ENCODE measurements at regions not wholly inside any gene's neighbourhood (a gene's known extent, or its start where the extent isn't known, plus 50 kb on each side); places are given as distances from the start of the nearest gene placed in this dataset.
"Not testable (repeated sequence)": the region's sequence is repeated elsewhere in the genome, so short reads cannot be mapped to it uniquely, and the experiment has no call there.

DNA sequence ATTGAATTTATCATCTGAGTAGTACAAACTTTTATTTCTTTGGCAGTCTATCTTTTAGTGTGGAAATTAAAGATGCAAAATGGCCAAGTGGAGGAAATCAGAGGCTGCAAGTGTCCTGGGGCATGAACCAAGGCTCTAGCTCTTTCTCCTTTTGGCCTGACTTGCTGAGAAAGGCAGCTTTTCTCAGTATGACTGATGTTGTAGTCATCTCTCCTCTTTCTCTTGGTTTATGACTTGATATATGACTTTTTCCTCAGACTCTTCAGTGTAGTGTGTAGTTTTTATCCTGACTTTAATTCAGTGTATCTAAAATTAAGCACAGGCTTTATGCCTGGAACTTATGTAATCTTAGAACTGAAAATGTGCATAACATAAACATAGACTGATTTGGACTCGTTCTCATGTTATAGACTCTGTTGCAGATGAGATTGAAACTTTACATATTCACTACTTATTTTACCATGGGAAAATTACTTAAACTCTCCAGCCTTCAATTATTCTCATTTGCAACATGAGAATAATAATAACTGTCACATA lies 65.7 kb downstream of the SLITRK5 start:
- DNase-seq, result no peak

DNA sequence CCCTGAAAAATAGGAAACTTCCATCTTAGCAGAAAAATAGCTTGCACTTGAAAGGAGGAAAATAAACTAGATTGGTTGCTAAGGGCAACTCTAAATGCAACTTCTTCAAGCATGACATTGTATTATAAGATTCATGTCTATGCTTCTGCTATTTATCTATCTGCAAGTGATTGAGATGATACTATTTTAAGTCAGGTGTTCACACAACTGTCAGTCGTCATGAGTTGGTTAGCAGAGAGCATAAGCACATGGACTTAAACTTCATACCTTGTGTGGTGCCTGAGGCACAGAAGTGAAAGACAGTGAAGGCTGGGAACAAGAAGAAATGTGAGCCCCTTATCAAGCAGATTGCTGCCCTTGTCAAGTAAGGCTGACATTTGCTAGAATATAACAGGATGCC lies 82.9 kb downstream of the SLITRK5 start:
- DNase-seq, result no peak

DNA sequence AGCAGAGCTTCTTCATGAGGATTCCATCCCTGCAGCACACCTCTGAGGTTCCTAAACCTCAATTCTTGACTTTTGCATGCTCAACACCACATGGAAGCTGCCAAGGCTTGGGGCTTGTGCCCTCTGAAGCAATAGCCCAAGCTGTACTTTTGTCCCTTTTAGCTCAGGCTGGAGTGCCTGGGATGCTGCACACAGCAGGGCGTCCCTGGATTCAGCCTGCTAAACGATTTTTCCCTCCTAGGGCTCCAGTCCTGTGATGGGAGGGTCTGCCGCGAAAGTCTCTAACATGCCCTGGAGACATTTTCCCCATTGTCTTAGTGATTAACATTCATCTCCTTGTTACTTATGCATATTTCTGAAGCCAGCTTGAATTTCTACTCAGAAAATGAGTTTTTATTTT lies 98.3 kb downstream of the SLITRK5 start:
- DNase-seq, result no peak

DNA sequence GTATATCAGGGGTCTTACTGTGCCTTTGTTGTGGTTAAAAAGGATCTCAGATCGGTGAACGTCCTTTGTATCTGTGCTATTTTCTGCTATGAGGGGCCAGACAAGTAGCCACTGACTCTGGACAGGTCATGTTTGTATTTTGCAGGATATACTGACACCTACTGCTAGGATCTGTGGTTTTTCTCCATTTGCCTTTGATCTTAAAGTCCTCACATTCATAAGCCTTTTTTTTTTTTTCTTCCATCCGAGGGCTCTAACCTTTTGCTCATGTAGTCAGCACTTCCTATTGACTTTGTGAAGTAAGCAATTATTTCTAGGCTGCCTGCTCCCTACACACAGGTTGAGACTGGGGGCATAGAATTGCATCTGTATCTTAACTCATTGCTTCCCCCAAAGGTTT lies 106.2 kb downstream of the SLITRK5 start:
- no peak for DNase-seq

DNA sequence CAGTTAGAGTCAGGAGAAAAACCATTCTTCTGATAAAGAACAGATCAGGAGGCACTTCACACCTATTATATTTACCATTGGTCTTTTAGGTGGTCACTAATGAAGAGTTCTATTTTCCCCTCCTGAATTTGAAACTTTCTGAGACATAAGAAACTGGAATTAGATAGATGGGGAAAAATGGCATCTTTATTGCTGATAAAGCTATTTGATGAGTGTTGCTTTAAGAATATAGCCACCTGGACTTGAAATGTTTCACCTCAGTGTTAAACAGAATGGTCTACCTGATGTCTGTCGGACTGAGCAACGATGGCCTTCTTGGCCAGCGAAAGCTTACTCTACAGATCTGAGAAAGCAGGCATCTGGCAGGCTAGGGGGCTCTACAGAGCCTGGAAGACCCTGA lies 107.0 kb downstream of the SLITRK5 start:
- no peak for DNase-seq

DNA sequence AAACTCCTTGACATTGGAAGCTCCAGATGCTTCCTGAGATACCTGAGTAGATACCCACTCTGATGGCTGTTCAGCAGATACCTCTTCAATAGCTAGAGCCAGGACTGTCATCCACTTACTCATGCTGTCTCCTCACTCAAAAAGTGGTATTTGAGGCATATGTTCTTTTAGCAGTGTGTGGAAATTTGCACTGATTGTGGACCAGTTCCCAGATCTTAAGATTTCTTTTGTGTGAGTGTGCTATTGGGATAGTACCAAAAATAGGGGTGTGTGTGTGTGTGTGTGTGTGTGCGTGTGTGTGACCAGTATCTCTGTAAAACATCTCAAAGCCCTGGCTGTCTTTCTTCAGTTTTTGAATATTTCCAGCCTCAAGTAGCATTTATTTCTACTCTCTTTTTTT lies 108.3 kb downstream of the SLITRK5 start:
- no peak for DNase-seq

DNA sequence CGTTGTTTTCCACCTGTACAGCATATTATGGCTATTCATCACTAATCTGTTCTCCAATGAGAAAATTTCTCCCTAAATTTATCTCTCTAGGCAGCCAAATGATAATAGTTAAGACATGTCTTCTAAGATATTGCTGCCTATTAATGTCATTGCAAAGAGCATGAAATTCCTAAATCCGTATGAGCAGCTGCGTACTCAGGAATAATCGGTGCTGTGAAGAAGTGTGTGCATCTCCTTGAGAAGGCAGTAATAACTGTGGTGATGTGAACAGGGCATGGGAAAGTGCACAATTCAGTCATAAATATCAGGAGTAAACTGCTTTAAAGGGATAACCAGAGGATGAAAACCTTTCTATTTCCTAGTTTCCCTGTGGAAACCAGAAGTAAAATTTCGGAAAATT lies 112.2 kb downstream of the SLITRK5 start:
- DNase-seq, result no peak

DNA sequence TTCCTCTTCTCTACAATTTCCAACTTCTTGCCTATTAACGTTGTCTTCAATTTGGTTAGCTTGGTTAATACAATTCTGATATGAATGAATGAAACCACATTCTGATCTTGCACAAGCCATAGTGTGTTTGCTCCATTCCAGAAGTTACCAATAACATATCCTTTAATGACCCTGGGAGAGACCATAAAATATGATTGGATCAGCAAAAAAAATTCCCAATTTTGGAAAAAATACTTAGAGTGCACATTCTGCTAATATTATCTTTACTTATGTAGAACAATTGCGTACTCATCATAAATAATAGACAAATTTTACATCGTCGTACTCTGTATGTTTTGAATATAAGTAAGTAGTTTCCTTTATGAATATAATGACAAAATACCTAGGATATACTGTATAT lies 117.2 kb downstream of the SLITRK5 start:
- no peak for DNase-seq

DNA sequence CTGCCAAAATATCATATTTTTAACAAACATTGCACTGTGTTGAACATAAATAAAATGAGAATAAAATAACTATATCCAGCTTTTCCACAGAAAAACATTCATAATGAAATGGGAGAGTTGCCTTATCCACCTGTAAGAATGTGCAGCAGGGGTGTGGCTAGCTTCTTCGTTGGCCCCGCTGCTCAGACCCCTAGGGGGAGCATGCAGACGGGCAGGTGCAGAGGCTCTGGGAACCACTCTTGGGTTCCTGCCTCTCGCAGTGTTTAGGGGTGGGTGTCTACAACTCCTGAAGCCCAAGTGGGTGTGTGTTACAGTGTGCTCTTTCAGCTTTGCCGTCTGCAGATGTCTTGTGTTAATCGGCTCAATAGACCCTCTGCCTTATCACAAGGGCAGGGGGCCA lies 121.7 kb downstream of the SLITRK5 start:
- DNase-seq, result no peak

DNA sequence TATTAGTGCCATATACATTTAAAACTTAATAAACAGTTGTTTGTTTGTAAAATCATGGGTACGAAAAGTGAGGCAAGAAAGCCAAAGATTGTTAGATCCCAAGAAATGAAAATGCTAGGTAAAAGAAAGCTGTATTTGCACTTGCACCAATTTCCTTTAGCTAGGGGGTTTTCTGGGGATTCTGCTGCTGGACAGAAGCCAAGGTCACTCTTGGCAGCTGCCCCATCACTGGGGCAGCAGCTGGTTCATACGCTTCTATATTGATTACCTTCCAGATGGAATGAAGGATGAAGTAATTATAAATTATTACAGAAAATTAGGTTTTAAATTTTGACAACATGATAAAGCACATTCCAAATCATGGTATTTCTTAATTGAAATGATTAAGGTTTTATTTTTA lies 127.4 kb downstream of the SLITRK5 start:
- DNase-seq, result no peak

DNA sequence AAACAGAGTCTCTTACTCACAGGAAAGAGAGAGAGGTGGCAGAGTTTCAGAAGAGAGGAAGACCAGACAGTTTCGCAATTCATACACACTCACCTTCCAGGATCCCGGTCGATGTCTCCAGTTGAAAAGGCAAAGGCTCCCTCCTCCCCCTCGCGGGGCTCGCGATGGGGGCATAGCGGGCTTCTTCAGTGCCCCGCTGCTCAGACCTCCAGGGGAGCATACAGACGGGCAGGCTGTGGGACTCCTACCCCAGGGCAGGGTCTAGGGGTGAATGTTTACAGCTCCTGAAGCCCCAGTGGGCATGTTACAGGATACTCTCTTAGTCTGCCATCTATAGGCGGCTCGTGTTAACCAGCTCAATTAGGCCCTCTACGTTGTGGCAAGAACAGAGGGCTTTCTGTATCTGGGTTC lies 139.2 kb downstream of the SLITRK5 start:
- no peak for DNase-seq

DNA sequence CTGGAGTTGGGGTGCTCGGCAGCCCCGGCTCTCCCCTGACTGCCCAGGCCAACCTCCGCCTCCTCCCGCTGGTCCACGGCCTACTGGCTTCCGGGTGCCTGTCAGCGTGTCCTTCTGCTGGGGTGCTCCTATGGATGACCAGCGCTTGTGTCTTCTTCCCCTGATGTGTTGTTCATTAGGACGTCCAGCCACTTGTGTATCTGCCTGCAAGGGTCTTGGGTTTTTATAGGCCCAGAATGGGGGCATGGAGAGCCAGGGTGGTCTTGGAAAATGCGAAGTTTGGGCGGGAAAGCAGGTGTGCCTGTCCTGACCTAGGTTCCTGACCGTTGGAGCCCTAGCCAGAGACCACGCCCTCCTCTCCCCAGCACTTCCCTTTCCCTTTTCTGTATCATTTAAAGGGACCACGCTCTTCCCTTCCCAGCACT lies 139.8 kb downstream of the SLITRK5 start:
- DNase-seq, result no peak

DNA sequence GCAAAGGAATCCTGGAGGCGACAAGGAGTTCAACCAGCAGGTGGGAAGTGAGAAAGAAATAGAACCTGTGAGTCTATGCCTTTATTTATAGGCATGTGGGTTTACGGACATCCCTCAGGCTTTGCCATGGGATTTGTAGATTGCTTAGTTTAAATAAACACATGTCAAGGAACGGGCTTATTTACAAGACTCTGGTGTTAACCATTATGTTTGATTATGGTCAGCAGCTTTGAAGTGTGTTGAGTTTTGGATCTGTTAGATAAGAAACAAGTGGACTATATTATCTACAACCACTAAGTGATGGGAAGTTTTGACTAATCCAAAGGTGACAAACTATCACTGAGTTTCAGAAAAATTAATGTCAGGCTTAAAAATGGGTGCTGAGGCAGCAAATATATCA lies 143.2 kb downstream of the SLITRK5 start:
- no peak for DNase-seq

DNA sequence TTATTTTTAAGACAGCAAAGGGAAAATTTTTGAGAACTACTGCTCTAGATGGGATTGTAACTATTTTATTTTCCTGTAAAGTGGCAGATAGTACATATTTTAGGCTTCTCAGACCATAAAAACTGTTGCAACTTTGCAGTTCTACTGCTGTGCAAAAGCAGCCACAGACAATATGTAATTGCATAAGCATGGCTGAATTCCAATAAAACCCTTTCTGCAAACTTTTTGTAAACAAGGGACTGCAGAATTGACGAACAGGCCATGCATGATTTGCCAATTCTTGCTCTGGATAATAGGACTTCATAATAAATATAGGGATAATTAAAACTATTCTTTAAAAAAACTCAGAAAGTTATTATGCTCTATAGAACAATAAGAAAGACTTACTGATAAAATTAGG lies 149.1 kb downstream of the SLITRK5 start:
- DNase-seq, result no peak

DNA sequence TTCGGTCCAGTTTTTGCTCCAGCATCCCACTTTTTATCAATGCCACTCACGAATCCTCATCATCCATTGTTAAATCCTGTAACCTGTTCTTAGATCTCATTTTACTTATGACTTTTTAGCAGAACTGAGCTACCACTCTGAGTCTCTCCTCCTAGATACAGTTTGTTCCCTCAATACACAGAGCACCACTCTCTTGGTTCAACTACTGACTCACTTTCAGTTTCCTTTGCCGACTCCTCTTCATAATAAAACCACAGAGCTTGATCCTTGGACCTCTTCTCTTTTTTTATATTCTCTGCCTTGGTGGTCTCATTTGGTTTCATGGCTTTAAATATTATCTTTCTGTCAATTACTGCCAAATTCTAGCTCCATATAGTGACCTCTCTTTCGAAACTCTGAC lies 150.3 kb downstream of the SLITRK5 start:
- DNase-seq, result no peak

DNA sequence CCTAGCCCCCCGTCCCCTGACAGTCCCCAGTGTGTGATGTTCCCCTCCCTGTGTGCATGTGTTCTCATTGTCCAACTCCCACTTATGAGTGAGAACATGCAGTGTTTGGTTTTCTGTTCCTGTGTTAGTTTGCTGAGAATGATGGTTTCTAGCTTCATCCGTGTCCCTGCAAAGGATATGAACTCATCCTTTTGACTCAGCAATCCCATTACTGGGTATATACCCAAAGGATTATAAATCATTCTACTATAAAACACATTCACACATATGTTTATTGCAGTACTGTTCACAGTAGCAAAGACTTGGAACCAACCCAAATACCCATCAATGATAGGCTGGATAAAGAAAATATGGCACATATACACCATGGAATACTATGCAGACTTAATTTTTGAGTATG lies 155.1 kb downstream of the SLITRK5 start:
- DNase-seq, result not testable (repeated sequence)

DNA sequence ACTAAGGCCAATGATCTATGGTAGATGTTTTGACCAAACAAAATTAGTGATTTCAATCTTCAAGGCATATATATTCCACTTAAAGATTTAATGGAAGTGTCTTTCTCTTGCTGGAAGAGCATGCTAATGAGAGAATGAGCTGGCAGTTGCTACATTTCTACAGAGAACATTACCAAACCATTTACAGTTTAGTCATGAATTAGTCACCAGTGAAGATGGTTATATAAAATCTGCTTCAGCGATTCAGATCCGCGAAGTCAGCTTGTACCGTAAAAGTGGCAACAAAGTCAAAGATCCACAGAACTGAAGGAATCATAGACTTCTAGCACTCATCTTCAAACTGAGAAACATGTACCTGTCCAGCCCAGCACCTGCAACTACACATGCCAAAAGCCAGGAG lies 156.3 kb downstream of the SLITRK5 start:
- no peak for DNase-seq

DNA sequence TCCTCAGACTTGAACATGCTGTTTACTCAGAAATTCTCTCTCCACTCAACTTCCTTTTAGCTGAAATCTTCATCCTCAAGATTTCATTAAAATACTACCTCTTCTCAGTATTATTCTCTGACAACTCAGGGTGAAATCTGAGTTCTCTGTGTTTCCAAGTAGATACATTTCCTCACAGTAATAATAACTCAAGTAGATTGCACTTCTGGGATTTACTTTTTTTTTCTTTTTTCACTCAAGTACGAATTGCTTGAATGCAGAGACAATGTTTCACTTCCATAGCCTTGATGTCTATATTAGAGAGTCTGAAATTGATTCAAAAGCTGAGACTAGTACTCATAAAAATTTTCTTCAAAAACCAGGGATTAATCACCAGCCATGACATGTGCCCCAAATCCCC lies 166.4 kb downstream of the SLITRK5 start:
- DNase-seq, result no peak

DNA sequence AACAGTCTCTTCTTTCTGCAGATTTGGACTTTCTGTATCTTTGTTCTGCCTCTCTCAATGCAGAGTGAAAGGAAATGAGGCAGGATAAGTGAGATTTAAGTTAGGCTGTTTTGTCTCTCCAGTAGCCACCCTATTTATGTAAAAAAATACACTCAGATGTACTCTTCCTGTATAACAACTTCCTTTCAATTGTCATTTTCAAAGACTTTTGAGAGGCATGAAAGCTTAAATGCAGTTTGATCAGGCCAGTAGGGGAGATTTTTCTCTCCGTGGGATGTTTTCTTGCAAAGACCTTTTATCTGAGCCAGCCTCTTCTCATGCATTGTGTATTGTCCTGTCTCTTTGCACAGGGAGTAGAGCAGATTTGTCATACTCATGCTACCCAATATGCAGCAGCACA lies 166.8 kb downstream of the SLITRK5 start:
- DNase-seq, result no peak

DNA sequence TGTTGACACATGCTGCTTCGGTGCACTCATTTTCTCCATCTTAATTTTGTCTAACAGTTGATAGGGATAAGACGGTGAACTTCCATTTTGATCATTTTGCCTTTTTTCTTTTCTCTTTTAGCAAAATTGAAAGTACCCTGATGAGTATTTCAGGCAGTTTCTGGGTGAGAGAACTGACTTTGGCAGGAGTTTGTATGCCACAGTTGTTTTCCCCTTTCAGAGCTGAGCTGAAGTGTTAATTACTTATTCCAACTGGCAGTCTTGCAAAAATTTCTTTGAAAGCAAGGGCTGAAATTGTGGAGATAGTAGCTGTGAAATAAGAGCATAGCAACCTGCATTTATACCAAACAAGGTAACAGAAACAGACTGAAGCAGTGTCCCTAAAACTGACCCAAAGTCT lies 180.2 kb downstream of the SLITRK5 start:
- no peak for DNase-seq

DNA sequence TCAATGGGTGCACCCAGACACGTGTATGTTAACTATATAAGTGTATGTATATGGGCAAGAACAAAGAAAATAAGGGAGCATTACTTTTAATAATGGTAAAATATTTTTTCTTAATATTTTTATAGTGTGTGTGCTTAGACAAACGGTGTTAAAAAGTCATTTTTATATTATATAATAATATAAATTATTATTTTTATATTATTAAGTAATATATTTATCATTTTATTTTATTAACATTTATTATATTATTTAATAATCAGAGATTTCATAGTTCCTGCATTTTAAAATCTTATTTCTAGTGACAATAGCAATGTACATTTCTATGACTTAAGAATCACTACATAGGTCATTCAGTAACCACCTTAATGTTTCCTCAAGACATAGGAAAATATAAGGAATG lies 184.4 kb downstream of the SLITRK5 start:
- no peak for DNase-seq

DNA sequence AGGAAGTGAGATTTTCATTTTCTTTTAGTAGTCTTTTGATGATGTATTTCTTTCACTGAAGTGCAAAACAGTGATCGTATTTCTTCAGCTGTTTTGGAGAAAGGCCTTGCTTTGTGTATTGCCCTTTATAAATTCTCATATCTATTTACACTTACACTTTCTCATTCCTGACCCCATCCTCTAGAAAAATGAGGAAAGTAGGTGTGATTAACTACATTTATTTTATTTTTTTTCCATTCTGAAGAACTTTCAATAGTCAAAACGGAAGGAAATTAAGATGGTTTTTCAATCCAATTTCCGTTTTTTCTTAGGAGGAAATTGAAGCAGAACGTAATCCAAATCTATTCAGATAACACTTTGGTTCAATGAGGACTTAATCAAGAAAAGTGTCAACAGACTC lies 188.1 kb downstream of the SLITRK5 start:
- no peak for DNase-seq

DNA sequence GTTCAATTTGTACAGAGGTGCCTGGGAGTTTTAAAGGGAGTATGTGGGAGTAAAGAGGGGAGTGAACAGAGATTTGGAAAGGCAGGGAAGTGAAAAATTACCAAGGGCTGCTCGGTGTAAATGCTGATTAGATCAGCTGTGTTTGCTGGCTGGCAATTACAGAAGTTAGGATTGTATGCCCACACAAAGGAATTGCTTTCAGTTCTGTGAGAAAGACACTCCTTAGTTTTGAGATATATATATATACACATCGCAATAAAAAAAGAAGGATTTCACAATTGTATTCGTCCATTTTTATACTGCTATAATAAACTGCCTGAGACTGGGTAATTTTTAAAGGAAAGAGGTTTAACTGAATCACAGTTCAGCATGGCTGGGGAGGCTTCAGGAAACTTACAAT lies 196.3 kb downstream of the SLITRK5 start:
- no peak for DNase-seq

DNA sequence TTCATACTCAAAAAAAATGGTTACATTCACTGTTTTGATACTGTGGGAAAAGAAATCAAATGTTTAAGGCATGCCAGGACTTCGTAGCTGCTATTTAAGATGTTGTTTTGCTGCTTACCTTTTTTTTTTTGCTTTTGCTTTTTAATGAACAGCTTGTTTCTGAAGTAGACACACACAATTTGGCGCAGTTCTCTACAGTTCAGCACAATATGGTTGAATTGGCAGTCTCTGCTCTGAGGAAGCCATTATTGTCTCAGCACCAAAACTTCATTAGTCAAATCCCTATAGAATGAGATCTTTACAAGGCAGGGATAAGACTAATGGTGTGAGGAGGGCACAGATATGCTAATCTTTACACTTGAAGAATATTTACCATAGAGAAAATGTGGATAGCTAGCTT lies 197.6 kb downstream of the SLITRK5 start:
- no peak for DNase-seq

DNA sequence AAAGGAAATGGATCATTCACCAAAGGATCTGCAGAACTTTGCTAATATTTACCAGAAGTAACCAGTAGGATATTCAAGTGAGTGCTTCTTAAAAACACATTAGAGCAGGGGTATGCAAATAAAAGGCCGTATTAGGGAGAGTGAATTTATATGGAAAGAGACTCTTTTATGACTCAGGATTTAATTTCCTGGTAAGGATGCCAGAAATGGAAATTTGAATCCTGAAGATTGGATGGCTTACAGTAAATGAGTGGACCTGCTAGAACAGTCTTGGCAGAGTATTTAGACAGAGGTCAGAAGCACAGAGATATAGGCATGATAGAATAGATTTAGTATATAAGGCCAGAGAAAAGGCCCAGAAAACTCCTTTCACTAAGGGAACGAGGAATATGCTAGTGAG lies 201.6 kb downstream of the SLITRK5 start:
- DNase-seq, result no peak

DNA sequence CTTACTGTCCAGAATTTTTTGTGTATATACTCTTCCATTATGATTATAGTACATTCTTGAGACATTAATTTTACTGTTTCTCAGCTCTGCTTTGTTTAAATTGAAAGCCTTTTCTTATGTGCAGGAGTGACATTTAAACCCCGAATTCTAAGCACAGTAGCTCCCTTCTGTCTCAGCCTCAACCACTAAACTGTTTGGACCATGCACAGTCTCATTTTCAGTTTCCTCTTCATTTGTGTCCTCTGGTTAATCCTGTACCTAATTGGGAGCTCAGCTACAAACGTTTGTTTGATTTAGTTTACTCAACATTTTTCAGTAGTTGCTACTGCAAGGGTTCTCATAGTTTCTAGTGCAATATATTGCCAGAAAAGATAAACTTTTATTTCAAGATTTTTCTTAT lies 206.3 kb downstream of the SLITRK5 start:
- DNase-seq, result no peak

Measured in GDM1 (cell line).